H1 (cell line): ENCODE measurements at regions not wholly inside any gene's neighbourhood (a gene's known extent, or its start where the extent isn't known, plus 50 kb on each side); places are given as distances from the start of the nearest gene placed in this dataset.

Experiments used
- CBX8 ChIP-seq: fragments of 300-800, 300-1000 bp; sonication (generic); IDR thresholded peaks from 2 replicates; pipeline ENCODE4 v1.7.1; 2016; ENCODE audit warnings: low read depth, low read length, borderline replicate concordance
- PHF8 ChIP-seq: fragments of 200-600 bp; sonication (generic); conservative IDR thresholded peaks from 2 replicates; pipeline ENCODE4 v1.7.1; 2012; ENCODE audit warnings: low read depth, mild to moderate bottlenecking, inconsistent platforms, low read length, moderate library complexity
- RAD21 ChIP-seq, 2 experiments: IDR thresholded peaks in 1 of 2; conservative IDR thresholded peaks in 1 of 2; 2 replicates each; pipeline ENCODE4 v1.6.1; 2011; ENCODE audit warnings: low read depth in 2 of 2, low read length in 2 of 2, improper control_type of control experiment in 1 of 2, inconsistent platforms in 1 of 2, mild to moderate bottlenecking in 1 of 2, moderate library complexity in 1 of 2

DNA sequence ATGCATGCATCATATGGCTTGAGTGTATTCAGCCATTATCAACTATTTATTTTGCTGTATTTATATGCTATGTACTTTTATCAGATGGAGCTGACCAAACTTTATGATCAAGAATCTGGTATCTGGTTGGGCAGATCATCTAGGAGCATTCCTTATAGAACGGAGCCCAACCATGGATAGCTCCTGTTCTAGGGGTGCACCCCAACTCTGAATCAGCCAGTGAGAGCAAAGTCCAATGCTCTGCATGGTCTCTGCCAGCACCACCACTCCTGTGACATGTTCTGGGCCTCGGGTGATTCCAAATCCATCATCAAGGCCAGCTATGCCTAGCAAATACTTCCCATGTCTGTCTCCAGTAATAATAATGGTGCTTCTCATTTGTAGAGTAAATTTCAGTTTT, 517.5 kb downstream of the AGTPBP1 start (continued):
- TF ChIP-seq RAD21 (IDR thresholded peaks at IDR 0.05 in 1 of 2, conservative IDR thresholded peaks at IDR 0.05 in 1 of 2; ENCODE audit: low read depth in 2 of 2, low read length in 2 of 2) (no peak), CBX8 (no peak), PHF8 (no peak)
